ENCODE measurements at regions not wholly inside any gene's neighbourhood (a gene's known extent, or its start where the extent isn't known, plus 50 kb on each side); places are given as distances from the start of the nearest gene placed in this dataset.

DNA sequence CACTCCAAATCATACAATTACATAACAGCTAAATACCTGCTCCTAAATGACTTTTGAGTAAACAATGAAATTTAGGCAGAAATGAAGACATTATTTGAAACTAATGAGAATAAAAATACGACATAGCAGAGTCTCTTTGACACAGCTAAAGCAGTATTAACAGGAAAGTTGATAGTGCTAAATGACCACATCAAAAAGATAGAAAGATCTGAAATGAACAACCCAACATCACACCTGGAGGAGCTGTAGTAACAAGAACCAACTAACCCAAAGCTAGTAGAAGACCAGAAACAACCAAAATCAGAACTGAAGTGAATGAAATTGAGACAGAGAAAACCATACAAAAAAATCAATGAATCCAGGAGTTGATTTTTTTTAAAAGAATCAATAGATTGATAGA is 257.8 kb downstream of the ARAP2 start:
- TF ChIP-seq EZH2 (IDR thresholded peaks at IDR 0.05; ENCODE audit: borderline replicate concordance, low read depth, low read length, poor library complexity, severe bottlenecking) = no peak
- TF ChIP-seq CTCF (conservative IDR thresholded peaks at IDR 0.05; ENCODE audit: low read depth, low read length) = no peak
- ChIA-PET CTCF (no interaction called here), POLR2A (ENCODE audit: low non-redundant PET) (no interaction called here)
- DNase-seq (ENCODE audit: low spot score) = no peak
- intact Hi-C loops (cut with micrococcal nuclease; ENCODE audit: unreplicated experiment) = no loop called here
- Histone ChIP-seq H3K27ac (ENCODE audit: low read depth, low read length, poor library complexity, severe bottlenecking) (no peak overlapping the region), H3K4me3 (ENCODE audit: low read depth, low read length, poor library complexity, severe bottlenecking) (no peak overlapping the region), H3K4me1 (ENCODE audit: insufficient read depth, low read length, poor library complexity, severe bottlenecking) (no peaks in the 10 kb centered on the region), H3K27me3 (replicated peaks; ENCODE audit: insufficient read depth, low read depth, low read length, poor library complexity) (no peaks in the 10 kb centered on the region), H3K9me3 (ENCODE audit: low read depth, low read length, poor library complexity, severe bottlenecking) (peaks cover 9% of the 10 kb centered on the region), H3K36me3 (ENCODE audit: insufficient read depth, low read length, poor library complexity, severe bottlenecking) (no peaks in the 10 kb centered on the region)
- BruUV-seq (replicated peaks) = no TSS peak

DNA sequence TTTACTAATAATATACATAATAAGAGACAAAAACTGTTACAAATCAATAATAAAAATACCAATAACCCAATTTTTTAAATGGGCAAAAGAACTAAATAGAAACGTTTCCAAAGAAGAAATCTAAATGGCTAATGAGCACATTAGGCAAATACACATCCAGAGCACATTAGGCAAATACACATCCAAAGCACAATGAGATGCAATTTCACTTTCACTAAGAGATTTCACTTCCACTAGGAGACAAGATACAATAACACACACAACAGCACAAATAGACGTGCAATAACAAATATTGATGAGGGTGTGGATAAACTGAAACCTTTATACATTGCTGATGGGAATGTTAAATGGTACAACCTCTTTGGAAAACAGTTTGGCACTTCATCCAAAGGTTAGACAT is 250.7 kb downstream of the ARAP2 start:
- TF ChIP-seq CTCF (conservative IDR thresholded peaks at IDR 0.05; ENCODE audit: low read depth, low read length) = no peak
- TF ChIP-seq EZH2 (IDR thresholded peaks at IDR 0.05; ENCODE audit: borderline replicate concordance, low read depth, low read length, poor library complexity, severe bottlenecking) = no peak
- H3K27me3 ChIP-seq (replicated peaks; ENCODE audit: insufficient read depth, low read depth, low read length, poor library complexity) = no peaks in the 10 kb centered on the region
- H3K36me3 ChIP-seq (ENCODE audit: insufficient read depth, low read length, poor library complexity, severe bottlenecking) = no peaks in the 10 kb centered on the region
- H3K27ac ChIP-seq (ENCODE audit: low read depth, low read length, poor library complexity, severe bottlenecking) = no peak overlapping the region
- intact Hi-C loops (cut with micrococcal nuclease; ENCODE audit: unreplicated experiment) = no loop called here
- no peak overlapping the region for H3K4me3 ChIP-seq (ENCODE audit: low read depth, low read length, poor library complexity, severe bottlenecking)
- DNase-seq (ENCODE audit: low spot score) = no peak
- POLR2A ChIA-PET (ENCODE audit: low non-redundant PET) = no interaction called here
- CTCF ChIA-PET = no interaction called here
- no peaks in the 10 kb centered on the region for H3K4me1 ChIP-seq (ENCODE audit: insufficient read depth, low read length, poor library complexity, severe bottlenecking)
- peaks cover 2% of the 10 kb centered on the region for H3K9me3 ChIP-seq (ENCODE audit: low read depth, low read length, poor library complexity, severe bottlenecking)
- BruUV-seq (replicated peaks) = no TSS peak

GRCh38 chr4:36000941-36001557 is 243.3 kb downstream of the ARAP2 start:
- POLR2A ChIA-PET (ENCODE audit: low non-redundant PET) = no interaction called here
- no peaks in the 10 kb centered on the region for H3K4me1 ChIP-seq (ENCODE audit: insufficient read depth, low read length, poor library complexity, severe bottlenecking)
- TF ChIP-seq EZH2 (IDR thresholded peaks at IDR 0.05; ENCODE audit: borderline replicate concordance, low read depth, low read length, poor library complexity, severe bottlenecking) (no peak), CTCF (conservative IDR thresholded peaks at IDR 0.05; ENCODE audit: low read depth, low read length) (no peak)
- CTCF ChIA-PET = no interaction called here
- H3K4me3 ChIP-seq (ENCODE audit: low read depth, low read length, poor library complexity, severe bottlenecking) = no peak overlapping the region
- H3K9me3 ChIP-seq (ENCODE audit: low read depth, low read length, poor library complexity, severe bottlenecking) = no peaks in the 10 kb centered on the region
- BruUV-seq (replicated peaks) = no TSS peak
- DNase-seq (ENCODE audit: low spot score) = no peak
- no peaks in the 10 kb centered on the region for H3K27me3 ChIP-seq (replicated peaks; ENCODE audit: insufficient read depth, low read depth, low read length, poor library complexity)
- intact Hi-C loops (cut with micrococcal nuclease; ENCODE audit: unreplicated experiment) = no loop called here
- H3K27ac ChIP-seq (ENCODE audit: low read depth, low read length, poor library complexity, severe bottlenecking) = no peak overlapping the region
- H3K36me3 ChIP-seq (ENCODE audit: insufficient read depth, low read length, poor library complexity, severe bottlenecking) = no peaks in the 10 kb centered on the region
